ENCODE measurements at regions not wholly inside any gene's neighbourhood (a gene's known extent, or its start where the extent isn't known, plus 50 kb on each side); places are given as distances from the start of the nearest gene placed in this dataset.

GRCh38 chr13:107118506-107118905 is 550.6 kb upstream of the ARGLU1 start:
- TF ChIP-seq CTCF (IDR thresholded peaks at IDR 0.05; ENCODE audit: insufficient read depth, low read length, poor library complexity, severe bottlenecking) (no peak), EZH2phosphoT487 (conservative IDR thresholded peaks at IDR 0.05; ENCODE audit: low read length) (no peak)

All from SU-DHL-6 (cell line).